NCI-H2107 treated with DMSO at 0.1 percent for 48 hours (cell line): ENCODE measurements at regions not wholly inside any gene's neighbourhood (a gene's known extent, or its start where the extent isn't known, plus 50 kb on each side); places are given as distances from the start of the nearest gene placed in this dataset.
"Not testable (repeated sequence)": the region's sequence is repeated elsewhere in the genome, so short reads cannot be mapped to it uniquely, and the experiment has no call there.

Experiments
- DNase-seq: peaks from one replicate; lab custom pipeline; 2025; ENCODE audit not compliant: unreplicated experiment; lab: John Stamatoyannopoulos, UW

- DNase-seq, result no peak
Measured at GRCh38 chr19:28701491-28701890, 511.5 kb downstream of the UQCRFS1 start.

- DNase-seq, result no peak
Measured at GRCh38 chr19:28700176-28700575, 512.8 kb downstream of the UQCRFS1 start.

GRCh38 chr19:28697308-28697707, 515.6 kb downstream of the UQCRFS1 start:
- no peak for DNase-seq

GRCh38 chr19:28694812-28695211, 518.1 kb downstream of the UQCRFS1 start:
- no peak for DNase-seq

- DNase-seq, result no peak
Measured at GRCh38 chr19:28691683-28692082, 521.3 kb downstream of the UQCRFS1 start.

GRCh38 chr19:28689464-28689863, 523.5 kb downstream of the UQCRFS1 start:
- DNase-seq, result not testable (repeated sequence)

GRCh38 chr19:28687296-28687695, 525.7 kb downstream of the UQCRFS1 start:
- DNase-seq, result no peak

- DNase-seq, result no peak
Measured at GRCh38 chr19:28686756-28687155, 526.2 kb downstream of the UQCRFS1 start.

- DNase-seq, result no peak
Measured at GRCh38 chr19:28685802-28686201, 527.1 kb downstream of the UQCRFS1 start.

- not testable (repeated sequence) for DNase-seq
Measured at GRCh38 chr19:28685077-28685476, 527.9 kb downstream of the UQCRFS1 start.

GRCh38 chr19:28680111-28680510, 532.8 kb downstream of the UQCRFS1 start:
- no peak for DNase-seq

GRCh38 chr19:28670836-28671235, 542.1 kb downstream of the UQCRFS1 start:
- DNase-seq, result no peak

GRCh38 chr19:28669804-28670203, 543.1 kb downstream of the UQCRFS1 start:
- no peak for DNase-seq

GRCh38 chr19:28667348-28667977, 545.5 kb downstream of the UQCRFS1 start:
- no peak for DNase-seq

- no peak for DNase-seq
Measured at GRCh38 chr19:28665748-28666147, 547.2 kb downstream of the UQCRFS1 start.

GRCh38 chr19:28656644-28657043, 556.3 kb downstream of the UQCRFS1 start:
- DNase-seq, result no peak

GRCh38 chr19:28655054-28655453, 557.9 kb downstream of the UQCRFS1 start:
- DNase-seq, result no peak

GRCh38 chr19:28652765-28653164, 560.2 kb downstream of the UQCRFS1 start:
- no peak for DNase-seq

- DNase-seq, result no peak
Measured at GRCh38 chr19:28646629-28647028, 566.3 kb downstream of the UQCRFS1 start.

GRCh38 chr19:28644169-28644775, 568.7 kb downstream of the UQCRFS1 start:
- no peak for DNase-seq

GRCh38 chr19:28642787-28643683, 569.9 kb downstream of the UQCRFS1 start:
- no peak for DNase-seq

- DNase-seq, result no peak
Measured at GRCh38 chr19:28641395-28641794, 571.6 kb downstream of the UQCRFS1 start.
